ENCODE measurements at regions not wholly inside any gene's neighbourhood (a gene's known extent, or its start where the extent isn't known, plus 50 kb on each side); places are given as distances from the start of the nearest gene placed in this dataset.

DNA sequence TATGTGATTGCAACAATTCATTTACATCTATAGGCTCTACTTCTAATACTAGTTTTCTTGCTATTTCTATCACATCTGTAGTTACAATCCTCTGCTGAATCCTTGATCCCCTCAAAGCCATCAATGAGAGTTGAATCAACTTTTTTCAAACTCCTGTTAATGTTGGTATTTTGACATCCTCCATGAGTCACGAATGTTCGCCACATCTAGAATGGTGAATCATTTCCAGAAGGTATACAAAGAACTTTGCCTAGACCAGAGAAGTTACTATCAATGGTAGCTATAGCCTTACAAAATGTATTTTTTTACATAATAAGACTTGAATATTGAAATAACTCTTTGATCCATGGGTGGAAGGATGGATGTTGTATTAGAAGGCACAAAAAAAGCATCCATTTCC lies 110.0 kb downstream of the AMY1C start (continued):
- TF ChIP-seq RCOR1 (conservative IDR thresholded peaks at IDR 0.05; ENCODE audit: low read depth, low read length) (no peak), GATAD2B (conservative IDR thresholded peaks at IDR 0.05; ENCODE audit: low read depth) (no peak)

DNA sequence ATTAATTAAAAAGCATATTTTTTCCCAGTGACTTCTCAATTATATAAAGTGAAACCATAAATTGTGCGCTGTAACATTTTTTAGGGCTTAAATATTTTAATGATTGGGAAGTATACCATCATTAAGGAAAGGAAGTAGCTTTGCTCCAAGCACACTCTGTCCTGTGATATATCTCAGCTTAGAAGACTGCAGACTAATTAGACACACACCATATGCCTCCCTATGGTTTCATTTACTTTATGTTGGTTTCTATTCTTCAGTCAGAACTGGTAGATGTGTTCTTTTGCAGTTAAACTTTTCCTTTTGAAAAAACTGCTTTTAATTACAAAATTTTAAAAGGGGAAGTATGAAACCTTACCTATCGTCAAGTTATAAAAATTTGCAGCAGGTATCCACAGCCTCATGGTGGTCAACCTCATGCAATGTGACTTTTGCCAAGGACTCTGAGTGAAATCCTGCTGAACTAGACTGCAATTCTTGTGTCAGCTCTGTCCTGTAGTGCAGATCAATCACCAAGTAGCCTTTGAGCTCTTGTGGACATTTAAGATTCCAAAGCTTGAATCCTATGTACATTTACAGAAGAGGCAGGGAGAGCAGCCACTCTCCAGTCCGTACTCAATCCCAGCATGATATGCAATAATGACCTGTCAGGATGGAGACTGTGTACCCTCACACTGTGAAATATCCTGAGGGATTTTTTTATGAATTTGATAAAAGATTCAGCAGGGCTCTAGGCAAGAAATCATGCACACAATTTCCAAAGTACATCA lies 149.1 kb downstream of the AMY1C start:
- 21% methylated on average over 3 of the region's 3 CpGs for WGBS (ENCODE audit: insufficient coverage, insufficient replicate concordance, low lambda C conversion rate, missing lambda C conversion rate)
- H3K4me3 ChIP-seq, result no peak overlapping the region
- H3K9me3 ChIP-seq (replicated peaks; ENCODE audit: control insufficient read depth, insufficient read depth, low read length), result no peaks in the 10 kb centered on the region
- POLR2A ChIA-PET, result no interaction called here
- no peaks in the 10 kb centered on the region for H3K4me1 ChIP-seq (ENCODE audit: control insufficient read depth, insufficient read depth, low read length)
- H3K9ac ChIP-seq (ENCODE audit: control insufficient read depth, insufficient read depth, low read length), result no peak overlapping the region
- H2AFZ ChIP-seq (ENCODE audit: control insufficient read depth, low read depth, low read length), result no peak overlapping the region
- SMC1A ChIA-PET (ENCODE audit: uncharacterized antibody, unreplicated experiment), result no interaction called here
- CTCF ChIA-PET, result interaction anchor here (0.6 kb wide), 1 partner anchor 122 kb away, joined by 4 read pairs; no protein-coding TSS in a partner anchor
- BruUV-seq (replicated peaks), result no TSS peak
- H3K36me3 ChIP-seq (ENCODE audit: control insufficient read depth in 2 of 2, insufficient read depth in 2 of 2, low read length in 1 of 2), result no peaks in the 10 kb centered on the region
- no peak for ATAC-seq
- intact Hi-C loops (cut with micrococcal nuclease; ENCODE audit: unreplicated experiment) (no loop called here), in situ Hi-C loops (cut with MboI) (no loop called here)
- H3K79me2 ChIP-seq (ENCODE audit: control insufficient read depth, insufficient read depth, low read length), result no peaks in the 10 kb centered on the region
- DNase-seq (ENCODE audit: low read depth, low spot score), result no peak
- FAIRE-seq, result no peak
- TF ChIP-seq MXI1 (IDR thresholded peaks at IDR 0.05; ENCODE audit: low read depth, low read length) (no peak), PML (IDR thresholded peaks at IDR 0.05; ENCODE audit: low read length) (no peak), HDAC2 (IDR thresholded peaks at IDR 0.05) (no peak), SP1 (IDR thresholded peaks at IDR 0.05; ENCODE audit: low read depth, low read length) (no peak), CBX3 (IDR thresholded peaks at IDR 0.05; ENCODE audit: borderline replicate concordance, low read depth) (no peak), BCL11A (IDR thresholded peaks at IDR 0.05; ENCODE audit: low read depth, low read length) (no peak)
- TF ChIP-seq, protein P1, sequence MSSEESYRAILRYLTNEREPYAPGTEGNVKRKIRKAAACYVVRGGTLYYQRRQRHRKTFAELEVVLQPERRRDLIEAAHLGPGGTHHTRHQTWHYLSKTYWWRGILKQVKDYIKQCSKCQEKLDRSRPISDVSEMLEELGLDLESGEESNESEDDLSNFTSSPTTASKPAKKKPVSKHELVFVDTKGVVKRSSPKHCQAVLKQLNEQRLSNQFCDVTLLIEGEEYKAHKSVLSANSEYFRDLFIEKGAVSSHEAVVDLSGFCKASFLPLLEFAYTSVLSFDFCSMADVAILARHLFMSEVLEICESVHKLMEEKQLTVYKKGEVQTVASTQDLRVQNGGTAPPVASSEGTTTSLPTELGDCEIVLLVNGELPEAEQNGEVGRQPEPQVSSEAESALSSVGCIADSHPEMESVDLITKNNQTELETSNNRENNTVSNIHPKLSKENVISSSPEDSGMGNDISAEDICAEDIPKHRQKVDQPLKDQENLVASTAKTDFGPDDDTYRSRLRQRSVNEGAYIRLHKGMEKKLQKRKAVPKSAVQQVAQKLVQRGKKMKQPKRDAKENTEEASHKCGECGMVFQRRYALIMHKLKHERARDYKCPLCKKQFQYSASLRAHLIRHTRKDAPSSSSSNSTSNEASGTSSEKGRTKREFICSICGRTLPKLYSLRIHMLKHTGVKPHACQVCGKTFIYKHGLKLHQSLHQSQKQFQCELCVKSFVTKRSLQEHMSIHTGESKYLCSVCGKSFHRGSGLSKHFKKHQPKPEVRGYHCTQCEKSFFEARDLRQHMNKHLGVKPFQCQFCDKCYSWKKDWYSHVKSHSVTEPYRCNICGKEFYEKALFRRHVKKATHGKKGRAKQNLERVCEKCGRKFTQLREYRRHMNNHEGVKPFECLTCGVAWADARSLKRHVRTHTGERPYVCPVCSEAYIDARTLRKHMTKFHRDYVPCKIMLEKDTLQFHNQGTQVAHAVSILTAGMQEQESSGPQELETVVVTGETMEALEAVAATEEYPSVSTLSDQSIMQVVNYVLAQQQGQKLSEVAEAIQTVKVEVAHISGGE (CRISPR knock-in tag; IDR thresholded peaks at IDR 0.05), result no peak
- TF ChIP-seq, protein P2, sequence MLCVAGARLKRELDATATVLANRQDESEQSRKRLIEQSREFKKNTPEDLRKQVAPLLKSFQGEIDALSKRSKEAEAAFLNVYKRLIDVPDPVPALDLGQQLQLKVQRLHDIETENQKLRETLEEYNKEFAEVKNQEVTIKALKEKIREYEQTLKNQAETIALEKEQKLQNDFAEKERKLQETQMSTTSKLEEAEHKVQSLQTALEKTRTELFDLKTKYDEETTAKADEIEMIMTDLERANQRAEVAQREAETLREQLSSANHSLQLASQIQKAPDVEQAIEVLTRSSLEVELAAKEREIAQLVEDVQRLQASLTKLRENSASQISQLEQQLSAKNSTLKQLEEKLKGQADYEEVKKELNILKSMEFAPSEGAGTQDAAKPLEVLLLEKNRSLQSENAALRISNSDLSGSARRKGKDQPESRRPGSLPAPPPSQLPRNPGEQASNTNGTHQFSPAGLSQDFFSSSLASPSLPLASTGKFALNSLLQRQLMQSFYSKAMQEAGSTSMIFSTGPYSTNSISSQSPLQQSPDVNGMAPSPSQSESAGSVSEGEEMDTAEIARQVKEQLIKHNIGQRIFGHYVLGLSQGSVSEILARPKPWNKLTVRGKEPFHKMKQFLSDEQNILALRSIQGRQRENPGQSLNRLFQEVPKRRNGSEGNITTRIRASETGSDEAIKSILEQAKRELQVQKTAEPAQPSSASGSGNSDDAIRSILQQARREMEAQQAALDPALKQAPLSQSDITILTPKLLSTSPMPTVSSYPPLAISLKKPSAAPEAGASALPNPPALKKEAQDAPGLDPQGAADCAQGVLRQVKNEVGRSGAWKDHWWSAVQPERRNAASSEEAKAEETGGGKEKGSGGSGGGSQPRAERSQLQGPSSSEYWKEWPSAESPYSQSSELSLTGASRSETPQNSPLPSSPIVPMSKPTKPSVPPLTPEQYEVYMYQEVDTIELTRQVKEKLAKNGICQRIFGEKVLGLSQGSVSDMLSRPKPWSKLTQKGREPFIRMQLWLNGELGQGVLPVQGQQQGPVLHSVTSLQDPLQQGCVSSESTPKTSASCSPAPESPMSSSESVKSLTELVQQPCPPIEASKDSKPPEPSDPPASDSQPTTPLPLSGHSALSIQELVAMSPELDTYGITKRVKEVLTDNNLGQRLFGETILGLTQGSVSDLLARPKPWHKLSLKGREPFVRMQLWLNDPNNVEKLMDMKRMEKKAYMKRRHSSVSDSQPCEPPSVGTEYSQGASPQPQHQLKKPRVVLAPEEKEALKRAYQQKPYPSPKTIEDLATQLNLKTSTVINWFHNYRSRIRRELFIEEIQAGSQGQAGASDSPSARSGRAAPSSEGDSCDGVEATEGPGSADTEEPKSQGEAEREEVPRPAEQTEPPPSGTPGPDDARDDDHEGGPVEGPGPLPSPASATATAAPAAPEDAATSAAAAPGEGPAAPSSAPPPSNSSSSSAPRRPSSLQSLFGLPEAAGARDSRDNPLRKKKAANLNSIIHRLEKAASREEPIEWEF (IDR thresholded peaks at IDR 0.05; ENCODE audit: insufficient replicate concordance, low read depth, low read length), result no peak
- no peaks in the 10 kb centered on the region for H4K20me1 ChIP-seq (ENCODE audit: control insufficient read depth, insufficient read depth)
- RAD21 ChIA-PET (ENCODE audit: unreplicated experiment), result no interaction called here
- no peaks in the 10 kb centered on the region for H3K27me3 ChIP-seq (replicated peaks in 1 of 2; ENCODE audit: control insufficient read depth in 2 of 2, insufficient read depth in 2 of 2, low read length in 1 of 2)
- no peak overlapping the region for H3K4me2 ChIP-seq (ENCODE audit: control insufficient read depth, insufficient read depth)
- H3K27ac ChIP-seq (ENCODE audit: control insufficient read depth, insufficient read depth), result no peak overlapping the region

Measured in GM12878 (cell line).